ENCODE measurements at regions not wholly inside any gene's neighbourhood (a gene's known extent, or its start where the extent isn't known, plus 50 kb on each side); places are given as distances from the start of the nearest gene placed in this dataset.

DNA sequence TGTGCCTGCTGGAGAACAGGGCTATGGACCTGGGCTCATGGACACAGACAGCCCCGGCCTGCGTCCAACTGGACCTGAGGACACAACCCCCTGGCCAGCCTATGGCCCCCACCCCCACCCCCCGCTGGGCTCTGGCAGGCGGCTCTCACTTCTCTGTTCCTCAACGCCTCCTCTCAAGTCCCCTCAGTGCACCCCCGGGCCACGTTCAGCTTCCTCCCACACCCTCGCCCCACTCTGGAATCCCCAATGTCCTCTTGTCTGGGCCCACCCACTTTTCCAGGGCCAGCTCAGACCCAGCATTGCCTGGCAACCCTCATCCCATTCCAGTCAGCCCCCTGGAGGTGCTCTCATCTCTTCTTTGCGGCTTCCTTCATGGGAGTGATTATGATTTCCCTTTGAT, 130.2 kb upstream of the SPACA7 start:
- DNase-seq (ENCODE audit: low spot score), result no peak

DNA sequence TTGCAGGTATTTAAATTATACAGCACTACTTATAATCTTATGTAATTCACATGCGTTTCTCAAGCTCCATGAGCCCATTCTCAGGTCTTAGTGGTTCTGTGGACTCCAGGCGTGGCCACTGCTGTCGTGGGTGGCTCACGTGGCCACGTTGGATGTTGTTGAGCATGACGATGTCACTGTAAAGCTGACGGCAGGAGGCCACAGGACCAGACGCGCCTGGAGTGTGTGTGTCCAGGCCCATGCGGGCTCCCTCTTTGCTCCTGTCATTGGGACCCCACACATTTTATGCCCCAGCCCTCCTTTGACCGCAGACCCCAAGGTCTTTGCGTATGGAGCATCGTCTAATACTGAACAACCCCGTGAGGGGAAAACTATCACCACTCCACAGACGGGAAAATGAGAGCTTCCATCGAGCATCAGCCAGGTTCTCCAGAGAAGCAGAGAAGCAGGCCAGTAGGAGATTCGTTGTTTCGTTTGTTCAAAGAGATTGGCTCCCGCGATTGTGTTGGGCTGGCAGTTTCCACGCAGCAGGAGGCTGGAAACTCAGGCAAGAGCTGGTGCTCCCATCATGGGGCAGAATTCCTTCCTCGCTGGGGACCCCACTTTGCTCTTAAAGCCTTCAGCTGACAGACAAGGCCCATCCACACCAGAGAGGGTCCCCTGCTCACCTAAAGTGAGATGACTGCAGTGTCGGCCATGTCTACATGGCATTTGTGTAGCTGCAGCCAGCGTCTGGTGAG, 129.3 kb upstream of the SPACA7 start:
- no peak for DNase-seq (ENCODE audit: low spot score)

DNA sequence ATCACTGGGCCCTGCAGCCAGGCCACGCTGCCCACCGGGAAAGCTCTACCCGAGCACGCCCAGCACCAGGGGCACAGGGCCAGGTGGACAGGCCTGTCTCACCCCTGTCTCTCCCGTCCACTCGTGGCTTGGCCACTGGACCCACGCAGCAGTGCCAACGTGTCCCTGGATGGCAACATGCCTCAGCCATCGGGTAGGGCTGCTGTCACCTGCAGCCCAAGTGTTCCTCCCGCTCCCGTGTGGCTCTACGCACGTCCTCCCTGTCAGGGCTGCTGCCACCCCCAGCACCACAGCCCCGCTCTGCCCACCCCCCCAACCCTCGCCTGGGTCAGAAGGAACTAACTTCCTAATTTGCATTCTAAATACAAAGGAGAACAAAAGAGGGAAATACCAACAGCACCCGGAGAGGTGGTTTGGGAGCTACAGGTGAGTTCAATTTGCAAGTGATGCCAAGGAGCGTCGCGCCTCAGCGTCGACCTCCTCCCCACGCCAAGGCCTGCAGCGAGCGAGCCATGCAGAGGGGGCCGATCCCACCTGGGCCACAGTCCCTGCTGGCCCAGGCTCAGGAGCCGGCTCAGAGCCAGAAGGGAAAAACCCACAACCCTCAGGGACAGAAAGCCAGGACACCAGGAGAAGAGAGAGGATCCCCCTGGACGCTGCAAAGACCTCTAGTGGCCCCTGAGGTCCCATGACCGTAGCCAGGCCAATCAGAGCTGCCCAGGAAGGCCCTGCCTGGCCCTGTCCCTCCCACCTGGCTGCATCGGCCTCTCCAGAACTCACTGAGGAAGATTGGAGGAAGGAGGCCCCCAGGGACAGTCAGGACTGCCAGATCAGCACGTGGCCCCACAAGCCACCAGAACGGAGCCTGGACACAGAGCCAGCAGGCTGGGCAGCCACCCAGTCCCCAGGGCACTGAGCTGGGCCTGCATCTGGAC, 128.4 kb upstream of the SPACA7 start:
- DNase-seq (ENCODE audit: low spot score), result no peak

DNA sequence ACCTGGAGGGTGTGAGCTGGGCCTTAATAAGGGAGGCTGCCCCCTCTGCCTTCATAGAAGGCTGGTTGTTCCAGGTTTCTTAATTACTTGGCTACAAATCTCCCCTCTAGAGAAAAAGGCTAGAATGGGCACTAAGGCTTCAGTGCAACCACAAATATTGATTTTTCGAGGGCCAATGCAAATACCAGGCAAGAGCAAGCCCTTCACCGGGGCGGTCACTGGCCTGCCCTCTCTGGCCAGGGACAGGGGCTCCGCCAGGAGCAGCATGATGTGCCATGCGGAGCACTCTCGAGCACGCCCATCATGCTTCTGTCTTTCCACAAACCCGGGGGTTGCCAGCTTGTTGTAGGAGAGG, 127.8 kb upstream of the SPACA7 start:
- DNase-seq (ENCODE audit: low spot score), result no peak

DNA sequence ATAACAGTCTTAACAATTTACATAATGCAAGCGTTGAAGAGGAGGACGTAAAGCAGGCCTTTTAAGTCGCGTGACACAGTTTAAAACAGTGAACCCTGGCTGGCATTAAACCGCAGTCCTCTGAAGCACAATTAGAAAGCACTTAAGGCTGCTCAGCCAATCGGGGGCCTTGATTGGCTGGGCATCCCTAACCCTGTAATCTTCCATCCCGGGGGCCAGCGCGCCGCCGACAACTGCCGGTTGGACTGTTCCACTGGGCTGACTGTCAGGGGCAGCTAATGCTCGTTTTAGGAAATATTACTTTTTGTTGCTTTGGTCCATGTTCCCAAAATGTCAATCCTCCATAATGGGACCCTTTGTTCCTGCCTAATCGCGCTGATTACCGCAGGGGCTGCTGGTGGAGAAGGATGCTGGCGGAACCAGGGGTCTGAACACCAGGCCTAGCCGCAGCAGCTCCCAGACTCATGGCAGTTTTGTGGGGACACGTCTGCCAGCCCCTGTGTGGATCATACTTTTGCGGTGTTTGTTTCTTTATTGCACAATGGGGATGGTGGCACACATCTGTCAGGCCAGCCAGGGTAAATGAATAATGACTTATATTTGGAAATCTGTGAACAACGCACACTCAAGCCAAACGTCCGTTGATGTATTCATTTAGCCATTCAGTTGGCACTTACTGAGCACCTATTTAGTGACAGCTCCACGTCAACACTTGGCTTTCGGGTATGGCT, 127.1 kb upstream of the SPACA7 start:
- no peak for DNase-seq (ENCODE audit: low spot score)

DNA sequence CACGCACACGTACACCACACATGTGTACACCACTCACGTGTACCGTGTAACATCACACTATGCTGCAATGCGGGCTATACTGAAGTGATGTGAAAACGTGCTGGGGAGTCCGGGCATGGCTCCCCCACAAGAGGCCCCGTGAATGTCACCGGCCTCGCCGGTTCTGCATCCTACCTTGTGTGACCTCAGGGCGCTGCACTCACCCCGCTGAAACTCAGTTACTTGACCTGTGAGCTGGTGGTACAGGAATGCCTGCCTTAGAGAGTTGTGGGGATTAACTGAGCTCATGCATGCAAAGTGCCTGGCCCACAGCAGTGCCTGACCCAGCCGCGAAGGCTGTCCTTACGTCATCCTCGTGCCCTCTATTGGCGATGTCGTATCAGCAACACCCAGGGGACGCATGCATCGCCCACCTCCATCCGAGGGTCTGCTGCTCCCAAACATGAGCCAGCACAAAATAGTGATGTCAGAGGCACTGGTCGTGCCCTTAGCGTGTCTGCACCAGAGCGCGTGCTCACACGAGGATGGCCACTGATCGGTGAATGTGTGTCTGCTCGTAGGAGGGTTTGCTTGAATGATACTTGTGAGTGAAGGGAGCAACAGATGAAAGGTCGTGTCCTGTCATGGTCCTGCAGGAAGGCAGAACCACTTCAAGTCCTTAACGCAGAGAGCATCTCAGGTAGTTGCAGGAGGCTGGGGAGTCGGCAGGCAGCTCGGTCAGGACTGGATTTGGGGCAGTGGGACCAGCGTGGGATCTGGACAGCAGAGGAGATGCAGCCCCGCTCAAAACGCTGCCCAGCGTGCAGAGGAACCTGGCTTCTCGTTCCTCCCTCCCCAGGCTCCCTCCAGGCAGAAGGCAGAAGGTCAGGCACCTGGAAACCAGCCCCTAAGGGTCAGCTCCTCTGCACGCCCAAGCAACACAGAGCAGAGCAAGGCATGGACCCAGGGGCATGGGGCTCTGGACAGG, 126.2 kb upstream of the SPACA7 start:
- no peak for DNase-seq (ENCODE audit: low spot score)

DNA sequence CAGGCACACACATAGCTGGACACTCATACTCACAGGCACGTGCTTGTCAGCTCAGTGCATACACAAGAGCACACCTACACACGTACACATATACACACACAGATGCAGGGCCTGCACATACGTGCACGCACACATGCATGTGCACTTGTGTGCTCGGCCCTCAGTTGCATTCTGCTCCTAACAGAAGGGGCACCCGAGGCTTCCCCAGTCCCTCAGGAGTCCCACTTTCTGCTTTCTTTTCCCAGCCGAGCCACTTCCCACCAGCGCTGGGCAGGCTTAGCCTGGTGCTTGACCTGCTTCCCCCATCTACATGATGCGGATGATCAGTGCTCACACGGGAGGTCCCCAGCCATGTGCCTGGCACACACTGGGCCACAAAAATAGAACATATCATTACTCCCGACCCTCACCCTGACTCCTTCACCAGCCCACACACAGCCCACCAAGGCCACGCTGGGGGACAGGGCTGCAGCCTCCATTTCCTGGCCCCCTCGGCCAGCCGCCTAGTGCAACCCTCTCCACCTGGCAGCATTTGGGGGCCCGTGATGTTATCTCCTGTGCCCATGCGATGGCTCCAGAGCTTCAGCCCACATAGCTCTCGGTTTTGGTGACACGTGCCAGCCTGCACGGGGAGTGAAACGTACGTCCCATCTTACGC, 125.2 kb upstream of the SPACA7 start:
- DNase-seq (ENCODE audit: low spot score), result no peak

DNA sequence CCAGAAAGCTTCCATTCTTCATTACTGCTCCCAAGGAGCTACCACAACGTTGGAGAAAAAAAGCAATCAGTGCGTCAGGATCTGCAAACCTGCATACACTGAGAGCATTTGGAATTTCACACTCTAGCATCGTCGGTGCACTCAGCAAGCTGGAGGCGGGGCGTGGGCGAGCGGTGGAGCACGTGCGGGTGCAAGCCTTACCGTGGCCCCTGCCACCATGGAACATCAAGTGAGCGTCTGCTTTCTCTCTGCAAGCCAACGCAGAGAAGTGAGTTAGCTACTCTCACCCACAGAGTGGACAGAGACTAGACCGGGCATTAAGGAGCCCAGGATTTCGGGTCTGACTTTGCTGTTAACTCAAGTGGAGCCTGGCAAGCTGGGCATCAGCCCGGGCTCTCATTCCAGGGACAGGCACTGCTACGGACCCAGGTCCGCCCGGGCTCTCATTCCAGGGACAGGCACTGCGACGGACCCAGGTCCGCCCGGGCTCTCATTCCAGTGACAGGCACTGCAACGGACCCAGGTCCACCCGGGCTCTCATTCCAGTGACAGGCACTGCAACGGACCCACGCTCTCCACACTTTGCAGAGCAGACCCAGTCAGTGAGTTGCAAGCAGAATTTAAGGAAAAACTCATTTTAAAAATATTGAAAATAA, 124.1 kb upstream of the SPACA7 start:
- no peak for DNase-seq (ENCODE audit: low spot score)

DNA sequence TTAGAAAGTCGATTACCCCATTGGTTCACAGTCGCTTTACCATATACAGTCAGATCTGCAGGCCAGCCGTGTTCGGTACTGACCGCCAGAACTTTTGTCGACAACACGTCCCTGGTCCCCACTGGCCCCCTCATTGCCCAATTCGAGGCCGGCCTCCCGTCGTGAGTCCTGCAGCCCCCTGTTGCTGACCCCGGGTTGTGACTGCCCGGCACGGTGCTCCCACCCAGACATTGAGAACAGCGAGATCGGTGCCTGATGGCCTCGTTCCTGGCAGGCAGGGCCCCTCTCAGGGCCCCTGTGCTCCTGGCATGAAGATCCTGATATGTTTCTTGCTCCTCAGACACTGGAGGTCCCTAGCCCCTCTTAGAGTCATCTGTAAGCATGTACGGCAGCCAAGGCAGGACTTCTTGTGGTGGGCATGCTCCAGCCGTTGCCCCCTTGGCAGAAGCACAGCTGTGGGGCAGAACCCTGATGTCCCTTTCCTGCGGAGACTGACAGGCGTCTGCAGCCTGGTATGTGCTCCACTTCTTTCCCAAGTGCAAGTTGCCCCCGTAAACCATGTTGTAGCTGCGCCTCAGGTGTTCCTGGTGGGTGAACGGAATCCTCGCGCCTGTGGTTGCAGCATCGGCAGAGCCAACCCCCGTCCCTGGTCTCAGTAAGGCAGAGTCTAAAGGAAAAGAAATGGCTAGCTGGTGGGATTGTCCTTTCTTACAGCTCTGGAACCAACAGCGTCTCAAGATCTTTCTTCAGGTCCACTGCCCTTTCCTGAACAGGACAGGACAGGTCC, 123.2 kb upstream of the SPACA7 start:
- DNase-seq (ENCODE audit: low spot score), result no peak

DNA sequence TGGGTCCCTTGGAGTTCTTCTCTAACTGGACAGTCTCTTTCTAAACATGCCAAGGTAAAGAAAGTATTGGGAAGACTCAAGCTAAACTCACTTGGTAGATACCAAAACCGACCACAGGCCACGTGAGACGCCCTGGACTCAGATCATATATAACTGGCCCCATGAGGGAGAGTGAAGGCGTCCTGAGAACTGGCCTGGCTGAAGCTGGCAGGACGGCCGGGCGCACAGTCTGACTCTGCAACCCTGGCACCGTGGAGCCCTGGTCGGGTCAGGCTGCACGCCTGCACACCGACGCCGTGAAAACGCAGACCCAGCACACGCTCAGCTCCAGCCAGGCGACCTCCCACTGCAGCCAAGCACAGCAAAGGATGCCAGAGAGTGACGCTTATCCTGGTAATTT, 122.5 kb upstream of the SPACA7 start:
- DNase-seq (ENCODE audit: low spot score), result no peak

DNA sequence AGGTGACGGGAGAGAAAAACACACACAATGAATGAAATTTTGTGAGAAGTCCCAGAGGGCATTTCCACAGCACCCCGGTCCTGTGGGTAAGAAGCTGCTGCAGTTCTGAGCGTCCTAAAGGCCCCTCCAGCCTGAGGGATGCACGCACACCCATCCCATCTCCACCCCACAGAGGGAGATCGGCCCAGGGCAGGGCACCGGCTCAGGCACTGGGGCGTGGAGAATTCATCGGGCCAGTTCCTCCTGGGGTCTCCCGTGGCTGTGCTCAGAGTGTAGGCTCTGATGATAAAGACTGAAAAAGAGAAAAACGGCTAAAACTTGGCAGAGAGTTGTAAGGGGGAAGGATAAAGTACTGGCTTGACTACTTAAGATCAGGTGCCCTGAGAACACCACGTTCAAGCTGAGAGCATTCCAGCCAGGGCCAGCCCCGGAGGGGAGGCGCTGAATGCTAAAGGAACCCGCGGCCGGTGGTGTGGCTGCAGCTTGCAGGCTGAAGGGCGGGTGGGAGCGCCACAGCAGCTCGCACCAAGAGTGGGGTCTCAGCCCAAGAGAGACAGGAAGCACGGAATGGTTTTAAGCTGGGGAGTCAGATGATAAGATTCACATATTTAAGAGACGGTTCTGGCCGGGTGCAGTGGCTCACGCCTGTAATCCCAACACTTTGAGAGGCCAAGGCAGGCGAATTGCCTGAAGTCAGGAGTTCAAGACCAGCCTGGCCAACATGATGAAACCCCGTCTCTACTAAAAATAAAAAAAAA, 121.9 kb upstream of the SPACA7 start:
- no peak for DNase-seq (ENCODE audit: low spot score)

DNA sequence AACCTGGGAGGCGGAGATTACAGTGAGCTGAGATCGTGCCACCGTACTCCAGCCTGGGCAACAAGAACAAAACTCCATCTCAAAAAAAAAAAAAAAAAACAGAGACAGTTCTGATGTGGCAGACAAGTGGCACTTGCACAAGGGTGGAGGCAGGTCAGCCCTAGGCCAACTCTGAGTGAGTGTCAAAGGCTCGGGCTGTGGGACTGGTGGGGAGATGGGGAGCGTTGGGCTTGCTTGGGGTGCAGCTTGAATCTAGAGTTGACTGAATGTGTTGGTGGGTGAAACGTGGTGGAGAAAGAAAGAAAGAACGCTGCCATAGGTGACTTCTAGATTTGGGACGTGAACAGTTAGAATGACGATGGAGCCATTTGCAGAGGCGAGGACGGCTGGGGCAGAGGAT, 121.3 kb upstream of the SPACA7 start:
- DNase-seq (ENCODE audit: low spot score), result no peak

DNA sequence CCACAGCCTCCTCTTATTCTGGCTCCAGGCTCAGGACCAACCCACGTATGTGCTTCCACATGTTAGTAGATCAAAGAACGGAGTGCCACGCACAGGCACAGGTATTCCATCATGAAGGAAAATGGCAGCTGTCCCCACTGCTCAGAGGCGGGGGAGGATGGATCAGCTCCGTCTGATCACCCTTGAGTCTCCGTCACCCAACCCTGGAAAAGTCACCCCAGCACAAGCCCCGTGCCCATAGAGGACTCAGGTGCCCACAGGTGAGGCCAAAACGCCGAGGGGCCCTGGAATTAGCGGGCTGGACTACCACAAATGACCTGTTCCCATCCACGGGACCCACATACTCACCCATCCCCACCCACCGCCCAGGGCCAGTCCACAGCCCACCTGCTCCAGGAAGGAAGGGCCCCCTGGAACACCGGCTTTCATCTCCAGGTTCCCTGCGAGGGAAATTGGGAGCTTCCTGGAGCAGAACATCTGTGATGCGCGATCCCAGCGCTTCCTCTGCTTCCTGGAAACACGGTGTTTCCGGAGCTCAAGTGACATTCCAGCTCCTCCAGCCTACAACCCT, 120.5 kb upstream of the SPACA7 start:
- no peak for DNase-seq (ENCODE audit: low spot score)

DNA sequence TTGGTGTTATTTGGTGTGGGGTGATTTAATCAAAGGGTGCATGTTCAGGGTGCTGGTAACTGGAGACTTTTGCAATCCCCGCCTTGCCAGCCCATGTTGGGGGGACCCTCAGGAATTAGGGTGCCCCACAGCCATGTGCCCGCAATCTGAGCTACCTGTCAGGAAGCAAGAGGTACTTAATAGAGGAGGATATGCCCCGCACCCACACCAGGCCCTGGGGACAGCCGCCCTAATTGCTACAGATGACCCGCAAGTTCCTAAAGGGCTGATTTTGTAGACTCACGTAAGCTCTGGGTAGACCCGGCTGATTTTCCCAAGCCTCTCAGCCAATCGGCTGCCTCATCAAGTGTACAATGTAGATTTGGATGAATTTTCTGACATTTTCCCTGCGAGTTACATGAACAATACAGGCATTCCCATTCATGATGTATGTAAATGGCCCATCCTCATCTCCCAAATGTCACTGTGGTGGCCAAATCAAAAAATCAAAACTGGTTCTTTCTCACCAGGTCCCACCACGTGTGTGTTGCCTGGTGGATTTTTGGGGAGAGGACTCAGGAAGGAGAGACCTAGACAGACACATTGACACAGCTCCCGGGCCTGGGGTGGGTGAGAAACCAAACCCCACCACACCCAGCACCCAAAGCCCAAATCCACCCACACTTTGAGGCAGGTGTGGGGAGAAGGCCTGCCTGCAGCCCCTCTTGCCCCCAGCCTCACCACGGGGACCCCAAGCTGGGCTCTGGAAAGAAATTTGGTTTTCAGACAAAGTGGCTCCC, 119.2 kb upstream of the SPACA7 start:
- DNase-seq (ENCODE audit: low spot score), result no peak

DNA sequence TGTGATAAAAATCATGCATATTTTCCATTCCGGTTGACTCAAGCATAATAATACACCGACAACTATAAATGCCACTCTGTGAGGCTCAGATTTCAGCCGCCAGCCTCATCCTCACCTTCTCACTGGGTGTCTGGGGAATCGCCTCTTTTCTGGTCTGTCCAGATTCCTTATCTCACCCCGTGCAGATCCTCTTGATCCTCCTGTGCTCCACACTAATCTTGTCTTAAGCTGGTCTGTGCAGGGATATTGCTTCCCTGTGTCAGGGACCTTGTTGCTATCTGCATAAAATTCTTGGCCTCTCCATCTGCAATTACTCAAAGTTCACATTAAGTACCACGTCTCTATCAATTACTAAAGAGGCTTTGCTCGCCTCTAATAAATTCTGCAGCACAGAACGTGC, 116.6 kb upstream of the SPACA7 start:
- DNase-seq (ENCODE audit: low spot score), result no peak

DNA sequence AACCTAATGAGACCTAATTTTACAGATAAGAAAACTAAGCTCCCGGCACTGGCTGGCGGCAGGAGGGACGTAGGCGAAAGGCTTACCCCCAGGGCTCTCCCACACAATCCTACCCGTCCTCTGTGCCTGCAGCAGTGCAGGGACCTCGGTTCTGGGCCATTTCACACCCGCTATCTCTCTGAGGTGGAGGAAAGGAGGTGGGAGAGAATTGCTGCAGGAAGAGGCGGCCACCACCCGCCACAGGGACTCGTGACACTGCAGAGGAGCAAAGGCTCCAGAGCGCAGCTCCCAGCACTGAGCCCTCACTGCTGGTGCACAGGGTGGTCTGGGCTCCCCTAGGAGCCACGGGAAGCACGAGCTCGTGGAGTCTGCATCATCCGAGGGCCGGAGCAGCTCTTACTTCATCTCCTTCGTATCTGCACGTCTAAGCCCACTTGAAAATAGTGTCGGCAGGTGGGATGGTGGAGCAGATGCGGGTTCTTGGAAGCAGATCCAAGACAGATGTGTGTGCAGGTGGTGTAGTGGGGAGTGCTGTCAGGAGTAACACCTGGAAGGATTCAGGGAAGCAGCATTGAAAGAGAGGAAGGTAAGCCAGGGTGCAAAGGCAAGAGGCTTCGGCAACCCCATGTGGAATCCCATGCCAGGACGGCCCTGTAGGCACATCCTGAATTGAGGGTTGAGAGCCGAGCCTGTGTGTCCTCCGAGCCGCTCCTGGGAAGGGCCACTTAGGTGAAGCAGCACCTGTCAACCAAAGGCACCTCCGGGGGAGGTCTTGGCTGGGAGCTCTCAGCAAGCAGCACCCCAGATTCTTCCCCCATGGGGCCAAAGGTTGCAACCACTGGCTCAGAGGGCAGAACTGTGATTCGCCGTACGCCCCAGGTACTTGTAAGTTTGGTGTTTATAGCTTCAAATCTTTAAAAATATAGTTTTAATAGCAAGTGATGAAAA, 115.8 kb upstream of the SPACA7 start:
- no peak for DNase-seq (ENCODE audit: low spot score)

All from H4 (cell line).